Bronchial epithelial cell (primary cell): ENCODE measurements at regions not wholly inside any gene's neighbourhood (a gene's known extent, or its start where the extent isn't known, plus 50 kb on each side); places are given as distances from the start of the nearest gene placed in this dataset.

ENCODE experiments used
- DNase-seq: peaks from one replicate; pipeline ENCODE4 v3.0.0-alpha.2; 2010; ENCODE audit warnings: low read depth
- FAIRE-seq: peaks from 2 replicates; lab custom pipeline; 2011; peaks lifted over from hg19 to GRCh38; lab: Jason Lieb, UNC
- H3K27me3 ChIP-seq: 2 replicates; pipeline ENCODE4 v1.5.1; 2011; ENCODE audit warnings: low read length; ENCODE audit not compliant: control insufficient read depth, insufficient read depth
- H3K36me3 ChIP-seq: 2 replicates; pipeline ENCODE4 v1.5.1; 2011; ENCODE audit warnings: low read length; ENCODE audit not compliant: control insufficient read depth, insufficient read depth
- H3K4me3 ChIP-seq: 2 replicates; pipeline ENCODE4 v1.5.1; 2011; ENCODE audit warnings: mild to moderate bottlenecking, low read depth, low read length, control low read depth
- TF ChIP-seq, protein P1 (sequence below): IDR thresholded peaks from 2 replicates; pipeline ENCODE4 v1.5.1; 2011; ENCODE audit warnings: mild to moderate bottlenecking, moderate library complexity, low read length, control low read depth, inconsistent platforms; ENCODE audit not compliant: insufficient read depth, severe bottlenecking

DNA sequence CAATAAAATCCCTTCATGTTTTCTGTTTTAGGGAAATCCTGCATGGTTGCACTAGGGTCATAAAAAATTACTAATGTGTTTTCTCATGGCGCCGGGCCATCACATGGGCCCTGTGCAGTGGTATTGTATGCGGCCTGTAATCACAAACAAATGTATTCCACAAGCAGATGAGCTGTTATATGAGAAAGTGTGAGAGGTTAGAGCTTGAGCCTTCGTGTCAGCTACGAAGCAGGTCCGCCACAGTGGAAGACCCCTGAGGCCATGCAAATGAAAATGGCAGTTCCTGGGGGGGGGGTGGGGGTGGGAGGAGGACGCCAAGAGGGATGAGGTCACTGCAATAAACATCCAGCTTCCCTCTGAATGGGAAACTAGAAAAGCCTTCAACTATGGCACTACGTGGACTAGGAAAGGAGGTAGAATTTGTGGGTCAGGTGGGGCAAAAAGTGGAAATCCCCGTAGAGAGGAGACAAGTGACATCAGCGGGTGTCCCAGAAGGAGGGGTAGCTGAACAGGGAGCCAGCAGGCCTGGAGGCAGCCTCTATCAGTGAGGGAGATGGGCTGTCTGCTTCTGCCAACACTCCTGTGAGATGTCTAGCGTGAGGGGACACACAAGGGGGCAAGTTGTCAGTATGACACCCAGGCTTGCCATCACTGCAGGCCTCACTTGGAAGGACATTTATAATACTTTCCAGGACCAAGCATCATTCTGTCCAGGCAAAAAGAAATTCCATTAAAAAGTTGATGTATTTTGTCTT, 130.3 kb upstream of the CTAGE1 start:
- TF ChIP-seq, protein P1, sequence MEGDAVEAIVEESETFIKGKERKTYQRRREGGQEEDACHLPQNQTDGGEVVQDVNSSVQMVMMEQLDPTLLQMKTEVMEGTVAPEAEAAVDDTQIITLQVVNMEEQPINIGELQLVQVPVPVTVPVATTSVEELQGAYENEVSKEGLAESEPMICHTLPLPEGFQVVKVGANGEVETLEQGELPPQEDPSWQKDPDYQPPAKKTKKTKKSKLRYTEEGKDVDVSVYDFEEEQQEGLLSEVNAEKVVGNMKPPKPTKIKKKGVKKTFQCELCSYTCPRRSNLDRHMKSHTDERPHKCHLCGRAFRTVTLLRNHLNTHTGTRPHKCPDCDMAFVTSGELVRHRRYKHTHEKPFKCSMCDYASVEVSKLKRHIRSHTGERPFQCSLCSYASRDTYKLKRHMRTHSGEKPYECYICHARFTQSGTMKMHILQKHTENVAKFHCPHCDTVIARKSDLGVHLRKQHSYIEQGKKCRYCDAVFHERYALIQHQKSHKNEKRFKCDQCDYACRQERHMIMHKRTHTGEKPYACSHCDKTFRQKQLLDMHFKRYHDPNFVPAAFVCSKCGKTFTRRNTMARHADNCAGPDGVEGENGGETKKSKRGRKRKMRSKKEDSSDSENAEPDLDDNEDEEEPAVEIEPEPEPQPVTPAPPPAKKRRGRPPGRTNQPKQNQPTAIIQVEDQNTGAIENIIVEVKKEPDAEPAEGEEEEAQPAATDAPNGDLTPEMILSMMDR, result no peak
- FAIRE-seq (no peak), DNase-seq (no peak)
- no peak overlapping the region for H3K4me3 ChIP-seq
- H3K36me3 ChIP-seq, result no peaks in the 10 kb centered on the region
- H3K27me3 ChIP-seq, result peaks cover 4% of the 10 kb centered on the region

DNA sequence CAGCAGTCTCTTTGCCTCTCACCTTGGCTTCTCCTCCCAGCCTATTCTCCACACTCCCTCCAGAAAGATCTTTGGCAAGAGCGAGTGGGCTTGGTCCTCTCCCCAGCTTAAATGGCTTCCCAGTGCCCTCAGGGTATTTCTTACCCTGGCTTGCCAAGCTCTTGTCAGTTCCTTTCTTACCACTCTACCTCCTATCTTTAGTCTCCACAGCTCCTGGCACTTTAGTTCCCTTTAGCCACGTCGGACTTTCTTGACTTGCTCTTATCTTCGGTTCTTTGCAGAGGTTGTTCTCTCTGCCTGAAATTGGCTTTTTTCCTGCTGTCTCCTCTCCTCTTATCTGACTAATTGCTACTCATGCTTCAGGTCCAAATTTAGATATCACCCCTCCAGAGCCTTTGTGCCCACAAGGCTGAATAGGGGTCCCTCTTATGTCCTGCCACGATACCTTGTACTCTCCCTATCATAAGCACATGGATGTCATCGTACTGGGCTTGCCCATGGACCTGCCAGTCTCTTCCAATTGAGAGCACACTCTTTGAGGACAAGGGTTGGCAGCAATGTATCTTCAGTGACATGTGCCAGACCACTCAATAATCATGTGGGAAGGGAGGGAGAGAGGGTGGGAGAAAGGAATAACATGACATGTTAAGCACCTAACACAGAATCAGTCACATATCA, 131.7 kb upstream of the CTAGE1 start:
- Histone ChIP-seq H3K27me3 (peaks cover 4% of the 10 kb centered on the region), H3K36me3 (no peaks in the 10 kb centered on the region), H3K4me3 (no peak overlapping the region)
- DNase-seq (no peak), FAIRE-seq (no peak)
- TF ChIP-seq, protein P1, result no peak

DNA sequence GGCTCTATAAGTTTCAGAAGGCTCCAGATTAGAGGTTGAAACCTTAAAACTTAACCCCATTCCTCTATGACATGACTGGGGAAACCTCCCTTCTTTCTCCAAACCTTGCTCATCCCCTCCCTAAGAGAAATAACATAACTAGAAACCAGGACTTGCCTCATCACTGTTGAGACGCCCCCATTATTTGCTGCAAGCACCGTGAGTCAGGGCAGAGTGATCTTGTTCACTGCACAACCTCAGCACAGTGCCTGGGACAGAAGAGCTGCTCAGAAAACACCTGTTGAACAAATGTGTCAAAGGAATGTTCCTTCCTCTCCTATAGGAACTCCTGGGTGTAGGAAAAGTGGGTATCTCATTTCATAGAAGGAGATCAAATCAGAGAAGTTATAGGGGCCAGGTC, 132.7 kb upstream of the CTAGE1 start:
- DNase-seq (peak; percentile 81), FAIRE-seq (no peak)
- Histone ChIP-seq H3K27me3 (peaks cover 4% of the 10 kb centered on the region), H3K36me3 (no peaks in the 10 kb centered on the region), H3K4me3 (no peak overlapping the region)
- TF ChIP-seq, protein P1, result no peak

DNA sequence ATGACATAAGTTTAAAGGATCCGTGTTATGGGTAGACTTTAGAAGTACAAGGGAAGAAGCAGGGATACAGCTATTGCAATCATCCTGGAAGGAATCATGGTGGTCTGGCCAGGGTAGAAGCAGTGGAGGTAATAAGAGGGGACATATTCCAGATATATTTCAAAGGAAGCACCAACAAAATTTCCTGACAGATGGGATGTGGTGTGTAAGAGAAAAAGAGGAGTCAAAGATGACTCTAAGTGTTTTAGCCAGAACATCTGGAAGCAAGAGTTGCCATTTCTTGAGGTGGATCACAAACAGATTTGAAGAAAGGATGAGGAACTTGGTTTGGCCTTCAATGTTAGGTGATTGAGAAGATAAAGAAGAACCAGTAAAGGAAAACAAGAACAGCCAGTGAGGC, 133.1 kb upstream of the CTAGE1 start:
- Histone ChIP-seq H3K27me3 (peaks cover 4% of the 10 kb centered on the region), H3K4me3 (no peak overlapping the region), H3K36me3 (no peaks in the 10 kb centered on the region)
- FAIRE-seq (no peak), DNase-seq (peak; percentile 29)
- TF ChIP-seq, protein P1, result no peak

DNA sequence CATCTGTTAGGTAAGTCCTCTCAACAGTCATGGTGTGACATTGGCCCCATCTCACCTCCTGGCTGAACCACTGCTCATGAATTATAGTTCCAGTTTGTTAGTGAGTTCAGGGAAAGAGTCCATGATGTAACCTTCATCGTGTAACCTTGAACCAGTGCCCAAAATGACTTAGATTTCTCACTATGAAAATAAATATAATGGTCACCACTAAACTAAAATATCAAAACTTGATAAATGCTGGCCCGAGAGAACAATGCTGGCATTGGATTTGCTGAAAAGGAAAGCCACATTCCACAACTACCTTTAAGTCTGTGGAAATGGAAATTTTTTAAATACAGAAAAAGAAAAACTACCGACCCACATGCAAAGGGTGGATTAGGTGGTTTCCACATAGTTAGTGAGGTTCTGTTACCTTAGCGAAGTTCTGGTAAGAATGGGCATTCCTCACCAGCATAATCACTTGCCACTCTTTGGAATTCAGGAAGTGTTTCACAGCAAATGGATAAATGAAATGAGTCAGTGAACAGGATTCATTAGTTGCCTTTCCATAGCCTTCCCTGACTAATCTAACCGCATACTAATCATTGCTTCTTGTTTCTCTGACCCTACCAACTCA, 133.9 kb upstream of the CTAGE1 start:
- TF ChIP-seq, protein P1, result no peak
- no peak overlapping the region for H3K4me3 ChIP-seq
- H3K36me3 ChIP-seq, result no peaks in the 10 kb centered on the region
- peak; percentile 99 for DNase-seq
- peaks cover 4% of the 10 kb centered on the region for H3K27me3 ChIP-seq
- FAIRE-seq, result no peak
